ENCODE measurements at regions not wholly inside any gene's neighbourhood (a gene's known extent, or its start where the extent isn't known, plus 50 kb on each side); places are given as distances from the start of the nearest gene placed in this dataset.

DNA sequence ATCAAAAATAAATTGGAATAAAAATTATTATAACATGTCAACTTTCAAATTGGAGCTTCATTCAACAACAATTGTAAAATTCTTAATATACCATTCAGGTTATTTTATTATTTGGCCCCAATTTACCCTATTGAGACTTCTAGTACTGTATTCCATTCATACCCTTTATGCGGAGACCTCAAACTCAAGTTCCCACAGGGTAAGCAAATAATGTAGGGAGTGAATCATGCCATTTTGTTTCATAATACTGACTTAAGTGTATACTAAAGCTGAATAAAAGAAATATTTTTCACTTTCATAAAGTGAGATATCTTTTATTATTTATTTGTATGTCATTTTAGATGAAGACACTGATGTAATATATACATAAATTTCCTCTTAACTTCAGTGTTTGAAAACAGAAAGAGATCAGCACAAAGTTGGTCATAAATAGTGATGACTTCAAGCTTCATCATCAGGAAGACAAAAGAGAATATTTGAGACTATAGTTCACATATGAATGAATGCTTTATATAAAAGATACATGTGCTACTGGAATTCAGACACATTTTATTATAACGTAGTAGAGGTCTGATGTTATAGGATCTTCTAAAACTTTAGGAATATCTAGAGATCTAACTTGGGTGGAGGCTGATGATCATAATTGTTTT, 894.4 kb upstream of the PCDH9 start:
- TF ChIP-seq, protein P1, sequence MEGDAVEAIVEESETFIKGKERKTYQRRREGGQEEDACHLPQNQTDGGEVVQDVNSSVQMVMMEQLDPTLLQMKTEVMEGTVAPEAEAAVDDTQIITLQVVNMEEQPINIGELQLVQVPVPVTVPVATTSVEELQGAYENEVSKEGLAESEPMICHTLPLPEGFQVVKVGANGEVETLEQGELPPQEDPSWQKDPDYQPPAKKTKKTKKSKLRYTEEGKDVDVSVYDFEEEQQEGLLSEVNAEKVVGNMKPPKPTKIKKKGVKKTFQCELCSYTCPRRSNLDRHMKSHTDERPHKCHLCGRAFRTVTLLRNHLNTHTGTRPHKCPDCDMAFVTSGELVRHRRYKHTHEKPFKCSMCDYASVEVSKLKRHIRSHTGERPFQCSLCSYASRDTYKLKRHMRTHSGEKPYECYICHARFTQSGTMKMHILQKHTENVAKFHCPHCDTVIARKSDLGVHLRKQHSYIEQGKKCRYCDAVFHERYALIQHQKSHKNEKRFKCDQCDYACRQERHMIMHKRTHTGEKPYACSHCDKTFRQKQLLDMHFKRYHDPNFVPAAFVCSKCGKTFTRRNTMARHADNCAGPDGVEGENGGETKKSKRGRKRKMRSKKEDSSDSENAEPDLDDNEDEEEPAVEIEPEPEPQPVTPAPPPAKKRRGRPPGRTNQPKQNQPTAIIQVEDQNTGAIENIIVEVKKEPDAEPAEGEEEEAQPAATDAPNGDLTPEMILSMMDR (IDR thresholded peaks at IDR 0.05): no peak
- TF ChIP-seq POLR2A (IDR thresholded peaks at IDR 0.05) (no peak), POLR2AphosphoS5 (IDR thresholded peaks at IDR 0.05) (no peak), EP300 (IDR thresholded peaks at IDR 0.05; ENCODE audit: low read depth) (no peak)

All from transverse colon (tissue), 4 donors.